ENCODE measurements at regions not wholly inside any gene's neighbourhood (a gene's known extent, or its start where the extent isn't known, plus 50 kb on each side); places are given as distances from the start of the nearest gene placed in this dataset.

DNA sequence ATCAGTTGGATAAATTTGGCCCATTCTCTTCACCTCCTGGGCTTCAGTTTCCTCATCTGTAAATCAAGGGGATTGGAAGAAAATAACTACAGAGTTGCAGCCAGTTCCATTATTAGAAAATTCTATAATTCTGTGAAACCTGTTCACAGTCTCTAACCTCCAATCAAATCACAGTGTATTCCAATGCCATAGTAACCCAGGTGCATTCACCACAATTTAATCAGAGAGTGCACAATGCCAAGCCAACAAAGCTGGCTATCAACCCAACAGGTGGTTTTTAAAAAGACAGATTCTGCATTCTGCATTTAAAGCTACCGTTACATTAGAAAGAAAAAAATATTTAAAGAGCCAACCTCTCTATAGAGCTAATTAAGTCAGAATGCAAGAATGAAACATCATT, 308.6 kb downstream of the RNF144A start:
- H3K4me3 ChIP-seq = no peak overlapping the region
- no peak for ATAC-seq
- intact Hi-C loops (cut with DNase I, micrococcal nuclease) = no loop called here

DNA sequence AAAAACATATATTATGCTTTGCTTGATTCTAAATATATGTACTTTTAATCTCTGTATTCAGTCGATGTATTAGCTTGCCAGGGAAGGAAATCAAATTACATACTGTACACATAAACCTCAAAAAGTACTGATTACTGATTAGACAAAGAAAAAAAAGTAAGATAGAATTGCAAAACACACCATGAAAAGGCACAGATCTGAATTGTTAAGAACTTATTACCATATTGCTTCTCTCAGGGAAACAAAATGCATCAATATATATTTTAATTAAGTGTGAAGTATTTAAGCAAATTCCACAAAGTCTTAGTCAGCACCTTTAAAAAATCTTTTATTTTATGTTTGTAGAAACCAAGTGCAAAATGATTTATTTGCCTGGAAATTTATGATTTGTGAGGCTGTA, 309.3 kb downstream of the RNF144A start:
- TF ChIP-seq, protein P1, sequence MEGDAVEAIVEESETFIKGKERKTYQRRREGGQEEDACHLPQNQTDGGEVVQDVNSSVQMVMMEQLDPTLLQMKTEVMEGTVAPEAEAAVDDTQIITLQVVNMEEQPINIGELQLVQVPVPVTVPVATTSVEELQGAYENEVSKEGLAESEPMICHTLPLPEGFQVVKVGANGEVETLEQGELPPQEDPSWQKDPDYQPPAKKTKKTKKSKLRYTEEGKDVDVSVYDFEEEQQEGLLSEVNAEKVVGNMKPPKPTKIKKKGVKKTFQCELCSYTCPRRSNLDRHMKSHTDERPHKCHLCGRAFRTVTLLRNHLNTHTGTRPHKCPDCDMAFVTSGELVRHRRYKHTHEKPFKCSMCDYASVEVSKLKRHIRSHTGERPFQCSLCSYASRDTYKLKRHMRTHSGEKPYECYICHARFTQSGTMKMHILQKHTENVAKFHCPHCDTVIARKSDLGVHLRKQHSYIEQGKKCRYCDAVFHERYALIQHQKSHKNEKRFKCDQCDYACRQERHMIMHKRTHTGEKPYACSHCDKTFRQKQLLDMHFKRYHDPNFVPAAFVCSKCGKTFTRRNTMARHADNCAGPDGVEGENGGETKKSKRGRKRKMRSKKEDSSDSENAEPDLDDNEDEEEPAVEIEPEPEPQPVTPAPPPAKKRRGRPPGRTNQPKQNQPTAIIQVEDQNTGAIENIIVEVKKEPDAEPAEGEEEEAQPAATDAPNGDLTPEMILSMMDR (IDR thresholded peaks at IDR 0.05) = no peak
- no peaks in the 10 kb centered on the region for H3K36me3 ChIP-seq (ENCODE audit: low read depth)
- ATAC-seq (no peak), DNase-seq (no peak)
- intact Hi-C loops (cut with DNase I, micrococcal nuclease) = no loop called here
- no peaks in the 10 kb centered on the region for H3K9me3 ChIP-seq
- H3K4me1 ChIP-seq (ENCODE audit: low read depth) = no peaks in the 10 kb centered on the region
- no peak overlapping the region for H3K4me3 ChIP-seq

More for the DNA sequence above, 308.6 kb downstream of the RNF144A start:
- DNase-seq = no peak
- TF ChIP-seq, protein P1 (IDR thresholded peaks at IDR 0.05) = no peak
- no peaks in the 10 kb centered on the region for H3K4me1 ChIP-seq (ENCODE audit: low read depth)
- no peaks in the 10 kb centered on the region for H3K9me3 ChIP-seq
- H3K36me3 ChIP-seq (ENCODE audit: low read depth) = no peaks in the 10 kb centered on the region

DNA sequence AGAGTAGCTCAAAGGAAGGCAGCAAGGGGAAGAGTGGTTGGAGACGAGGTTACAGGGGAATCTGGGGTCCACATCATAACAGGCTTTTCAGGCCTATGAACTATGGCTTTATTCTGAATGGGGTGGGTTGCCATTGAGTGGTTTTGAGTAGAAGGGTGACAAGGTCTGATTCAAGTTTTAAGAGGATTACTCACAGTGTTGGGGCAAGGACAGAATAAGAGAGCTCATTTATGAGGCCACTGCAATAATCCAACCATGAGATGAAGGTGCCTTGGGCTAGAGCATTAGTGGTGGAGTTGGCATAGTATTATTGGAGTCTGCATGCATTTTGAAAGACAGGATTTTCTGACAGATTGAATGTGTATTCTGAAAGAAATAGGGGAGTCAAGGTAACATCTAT, 315.9 kb downstream of the RNF144A start:
- no peaks in the 10 kb centered on the region for H3K36me3 ChIP-seq (ENCODE audit: low read depth)
- no peak for DNase-seq
- H3K9me3 ChIP-seq = no peaks in the 10 kb centered on the region
- no peak overlapping the region for H3K4me3 ChIP-seq
- TF ChIP-seq, protein P1 (IDR thresholded peaks at IDR 0.05) = no peak
- no peaks in the 10 kb centered on the region for H3K4me1 ChIP-seq (ENCODE audit: low read depth)
- intact Hi-C loops (cut with DNase I, micrococcal nuclease) = no loop called here
- no peak for ATAC-seq

DNA sequence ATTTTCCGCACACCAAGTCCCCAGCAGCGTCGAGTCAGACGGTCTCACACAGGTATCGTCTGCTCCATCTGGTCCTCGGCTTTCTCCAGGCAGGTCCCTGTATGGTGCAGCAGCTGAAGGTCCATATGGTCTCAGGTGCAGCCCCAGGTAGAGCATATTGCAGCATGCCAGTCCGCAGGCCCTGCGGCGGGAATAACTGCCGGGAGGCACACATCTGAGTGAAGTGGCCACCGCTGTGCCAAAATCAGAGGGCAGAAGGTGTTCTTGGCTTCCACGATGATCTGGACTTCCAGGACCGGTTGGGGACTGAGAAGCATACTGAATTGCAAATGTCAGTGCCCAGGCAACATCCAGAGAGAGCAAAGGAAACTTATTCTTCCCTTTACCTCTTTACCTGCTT, 320.3 kb downstream of the RNF144A start:
- Histone ChIP-seq H3K4me1 (ENCODE audit: low read depth) (no peaks in the 10 kb centered on the region), H3K9me3 (no peaks in the 10 kb centered on the region), H3K36me3 (ENCODE audit: low read depth) (no peaks in the 10 kb centered on the region), H3K4me3 (no peak overlapping the region)
- intact Hi-C loops (cut with DNase I, micrococcal nuclease) = no loop called here
- DNase-seq (no peak), ATAC-seq (no peak)
- TF ChIP-seq, protein P1 (IDR thresholded peaks at IDR 0.05) = no peak

DNA sequence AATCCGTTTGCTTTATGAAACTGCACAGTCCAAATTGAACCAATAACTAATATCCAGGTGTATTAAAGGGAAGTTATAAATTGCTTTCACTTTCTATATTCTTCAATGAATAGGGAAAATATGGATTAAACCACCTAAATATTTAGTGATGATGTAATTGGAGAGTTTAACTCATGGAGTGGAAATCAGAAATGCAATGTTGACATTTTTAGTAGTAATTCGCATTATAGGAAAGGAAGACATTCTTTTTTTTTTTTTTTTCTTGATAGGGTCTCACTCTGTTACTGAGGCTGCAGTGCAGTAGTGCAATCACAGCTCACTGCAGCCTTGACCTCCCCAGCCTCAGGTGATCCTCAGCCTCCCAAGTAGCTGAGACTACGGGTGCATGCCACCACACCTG, 321.9 kb downstream of the RNF144A start:
- Histone ChIP-seq H3K4me3 (no peak overlapping the region), H3K36me3 (ENCODE audit: low read depth) (no peaks in the 10 kb centered on the region), H3K4me1 (ENCODE audit: low read depth) (no peaks in the 10 kb centered on the region), H3K9me3 (no peaks in the 10 kb centered on the region)
- intact Hi-C loops (cut with DNase I, micrococcal nuclease) = no loop called here
- TF ChIP-seq, protein P1 (IDR thresholded peaks at IDR 0.05) = no peak
- no peak for ATAC-seq
- no peak for DNase-seq

DNA sequence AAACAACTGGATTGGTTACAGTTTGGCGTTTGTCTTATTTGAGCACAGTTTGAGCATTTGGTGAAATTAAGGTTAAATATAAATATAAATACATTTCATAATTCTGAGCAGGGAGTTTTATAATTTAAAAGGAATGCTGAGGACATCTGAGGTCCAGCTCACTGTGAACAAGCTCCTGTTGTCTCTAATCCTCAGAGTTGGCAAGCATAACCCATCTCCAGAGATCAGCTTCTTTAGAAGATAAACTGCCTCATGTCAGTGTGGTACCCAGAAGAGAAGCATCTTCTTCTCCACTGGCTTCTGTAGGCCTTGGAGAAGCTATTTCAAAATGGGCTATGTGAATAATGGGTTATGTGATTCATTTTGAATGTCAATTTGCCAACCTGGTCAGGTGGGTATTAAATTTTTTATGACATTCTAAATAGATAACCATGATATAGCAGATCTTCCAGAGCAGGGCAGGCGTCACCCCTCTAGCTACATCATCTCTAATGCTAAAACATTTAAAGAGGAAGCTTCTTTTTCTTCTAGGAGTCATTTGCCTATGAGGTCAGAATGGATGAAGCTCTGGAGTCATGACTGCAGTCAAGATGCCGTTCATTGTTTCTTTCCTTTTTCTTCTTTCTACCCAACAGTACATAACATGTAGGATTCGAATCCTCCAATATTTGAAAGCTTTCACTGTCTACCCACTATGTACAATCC, 324.0 kb downstream of the RNF144A start:
- DNase-seq (no peak), ATAC-seq (no peak)
- Histone ChIP-seq H3K4me3 (no peak overlapping the region), H3K4me1 (ENCODE audit: low read depth) (no peaks in the 10 kb centered on the region), H3K9me3 (no peaks in the 10 kb centered on the region), H3K36me3 (ENCODE audit: low read depth) (no peaks in the 10 kb centered on the region)
- intact Hi-C loops (cut with DNase I, micrococcal nuclease) = no loop called here
- TF ChIP-seq, protein P1 (IDR thresholded peaks at IDR 0.05) = no peak

Data from mucosa of descending colon (tissue), 3 donors.